Chondrocyte (in vitro differentiated cells): ENCODE measurements at regions not wholly inside any gene's neighbourhood (a gene's known extent, or its start where the extent isn't known, plus 50 kb on each side); places are given as distances from the start of the nearest gene placed in this dataset.

Experiments used
- DNase-seq: peaks from one replicate; pipeline ENCODE4 v3.0.0; 2021; ENCODE audit warnings: mixed read lengths, low spot score
- H3K27ac Mint-ChIP-seq: one replicate; pipeline ENCODE4 v1.8.0; 2021; ENCODE audit warnings: mild to moderate bottlenecking, moderate library complexity, mixed read lengths; ENCODE audit not compliant: unreplicated experiment
- H3K27me3 Mint-ChIP-seq: 2 replicates; pipeline ENCODE4 v1.8.0; 2021; ENCODE audit warnings: low read depth, mixed read lengths
- H3K36me3 Mint-ChIP-seq: 2 replicates; pipeline ENCODE4 v1.8.0; 2021; ENCODE audit warnings: low read depth, mixed read lengths
- H3K4me1 Mint-ChIP-seq: 2 replicates; pipeline ENCODE4 v1.8.0; 2021; ENCODE audit warnings: low read depth, mild to moderate bottlenecking, mixed read lengths
- H3K4me3 Mint-ChIP-seq: one replicate; pipeline ENCODE4 v1.8.0; 2021; ENCODE audit warnings: mild to moderate bottlenecking, moderate library complexity, mixed read lengths; ENCODE audit not compliant: unreplicated experiment
- H3K9me3 Mint-ChIP-seq: 2 replicates; pipeline ENCODE4 v1.8.0; 2021; ENCODE audit warnings: low read depth, mixed read lengths
- CTCF ChIP-seq: fragments of 200-600 bp; sonication (generic); IDR thresholded peaks from 2 replicates; pipeline ENCODE4 v1.5.0; 2021; ENCODE audit warnings: antibody characterized with exemption, mild to moderate bottlenecking, moderate library complexity

- no peak for DNase-seq
- no peak for TF ChIP-seq CTCF
- peaks cover 6% of the 10 kb centered on the region for H3K4me1 Mint-ChIP-seq
- H3K9me3 Mint-ChIP-seq = no peaks in the 10 kb centered on the region
- H3K27me3 Mint-ChIP-seq = no peaks in the 10 kb centered on the region
- no peaks in the 10 kb centered on the region for H3K36me3 Mint-ChIP-seq
- no peak overlapping the region for H3K27ac Mint-ChIP-seq
- H3K4me3 Mint-ChIP-seq = no peak overlapping the region
Observed at GRCh38 chr7:10468908-10469307, 504.8 kb upstream of the PHF14 start.

DNA sequence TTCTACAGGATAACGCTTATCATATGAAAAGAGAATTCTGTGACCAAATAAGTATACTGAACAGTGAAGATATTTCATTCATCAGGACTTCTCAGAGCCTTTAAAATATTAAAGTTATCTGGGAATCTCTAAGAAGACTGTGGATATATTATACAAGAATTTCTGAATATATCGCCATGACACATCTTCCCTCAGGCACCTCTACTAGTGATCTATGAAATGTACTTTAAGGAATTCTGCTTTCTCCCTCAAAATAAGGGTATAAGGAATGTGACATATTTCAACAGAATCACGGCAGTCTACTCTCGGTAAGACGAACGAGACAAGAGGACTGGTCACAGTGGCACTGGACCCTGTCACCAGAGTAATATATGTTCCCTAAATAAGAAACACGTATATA is 504.2 kb upstream of the PHF14 start:
- no peak overlapping the region for H3K4me3 Mint-ChIP-seq
- no peaks in the 10 kb centered on the region for H3K27me3 Mint-ChIP-seq
- no peaks in the 10 kb centered on the region for H3K9me3 Mint-ChIP-seq
- no peak for DNase-seq
- no peak for TF ChIP-seq CTCF
- no peaks in the 10 kb centered on the region for H3K36me3 Mint-ChIP-seq
- H3K27ac Mint-ChIP-seq = no peak overlapping the region
- peaks cover 8% of the 10 kb centered on the region for H3K4me1 Mint-ChIP-seq

DNA sequence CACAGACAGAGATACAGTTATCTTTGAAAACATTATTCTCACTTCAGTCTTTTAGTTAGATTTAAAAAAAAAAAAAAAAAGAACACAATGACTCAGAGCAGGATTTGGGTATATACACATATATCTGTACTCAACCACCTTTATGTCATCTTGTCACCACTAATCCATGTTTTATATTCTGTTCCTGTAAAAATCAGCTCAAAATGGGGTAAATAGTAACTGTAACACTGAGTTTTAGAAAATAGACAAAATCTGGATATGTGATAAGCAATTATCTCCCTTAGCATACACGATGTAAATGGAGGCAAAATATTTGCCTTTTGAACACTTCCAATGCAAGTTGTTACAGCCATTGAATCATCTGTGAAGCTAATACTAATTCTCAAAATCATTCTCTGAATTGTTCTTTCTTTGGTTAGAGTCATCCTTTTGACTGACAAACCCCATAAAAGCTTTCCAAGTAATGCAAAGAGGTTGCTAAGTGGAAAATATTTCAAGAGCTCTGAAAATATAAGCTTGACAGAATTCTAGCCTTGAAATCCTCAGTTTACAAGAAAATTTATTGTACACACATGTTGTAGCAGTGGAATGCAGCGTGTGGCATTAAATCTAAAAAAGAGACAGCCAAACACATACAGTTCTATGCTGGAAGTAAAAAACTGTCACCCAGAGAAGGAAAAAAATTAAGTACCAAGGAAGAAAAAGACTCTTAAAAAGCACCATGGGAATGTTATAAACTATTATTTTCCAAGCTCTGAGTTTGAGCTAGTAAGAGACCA is 502.2 kb upstream of the PHF14 start:
- Mint-ChIP-seq H3K27ac (no peak overlapping the region), H3K27me3 (no peaks in the 10 kb centered on the region), H3K36me3 (no peaks in the 10 kb centered on the region), H3K4me1 (peaks cover 8% of the 10 kb centered on the region), H3K9me3 (no peaks in the 10 kb centered on the region), H3K4me3 (no peak overlapping the region)
- DNase-seq = no peak
- no peak for TF ChIP-seq CTCF

- Mint-ChIP-seq H3K36me3 (no peaks in the 10 kb centered on the region), H3K4me1 (peaks cover 8% of the 10 kb centered on the region), H3K27ac (no peak overlapping the region), H3K9me3 (no peaks in the 10 kb centered on the region), H3K27me3 (no peaks in the 10 kb centered on the region), H3K4me3 (no peak overlapping the region)
- no peak for DNase-seq
- no peak for TF ChIP-seq CTCF
Observed at GRCh38 chr7:10472115-10472514, 501.6 kb upstream of the PHF14 start.

- H3K4me1 Mint-ChIP-seq = peaks cover 8% of the 10 kb centered on the region
- no peak overlapping the region for H3K4me3 Mint-ChIP-seq
- DNase-seq = no peak
- no peak overlapping the region for H3K27ac Mint-ChIP-seq
- no peaks in the 10 kb centered on the region for H3K27me3 Mint-ChIP-seq
- H3K36me3 Mint-ChIP-seq = no peaks in the 10 kb centered on the region
- no peaks in the 10 kb centered on the region for H3K9me3 Mint-ChIP-seq
- no peak for TF ChIP-seq CTCF
Observed at GRCh38 chr7:10473569-10473968, 500.1 kb upstream of the PHF14 start.
